ENCODE measurements at regions not wholly inside any gene's neighbourhood (a gene's known extent, or its start where the extent isn't known, plus 50 kb on each side); places are given as distances from the start of the nearest gene placed in this dataset.
"Not testable (repeated sequence)": the region's sequence is repeated elsewhere in the genome, so short reads cannot be mapped to it uniquely, and the experiment has no call there.

DNA sequence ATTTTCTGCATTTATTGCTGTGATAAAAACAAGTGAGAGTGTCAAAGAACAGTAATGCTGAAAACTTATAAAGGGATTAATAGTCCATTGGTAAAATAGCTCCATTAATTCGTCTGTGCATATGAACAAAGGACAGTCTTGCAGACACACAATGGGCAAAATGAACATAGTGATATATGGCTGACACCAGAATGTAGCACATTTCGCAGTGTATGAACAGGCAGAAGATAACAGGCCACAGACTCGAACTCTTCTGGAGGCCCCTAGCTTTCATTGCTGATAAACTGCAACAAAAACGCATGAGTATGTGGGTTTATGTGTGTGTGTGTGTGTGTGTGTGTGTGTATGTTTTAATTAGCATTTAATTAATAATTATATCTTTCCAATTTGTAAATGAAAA lies 354.8 kb downstream of the TAF11L14 start:
- no peak for DNase-seq

DNA sequence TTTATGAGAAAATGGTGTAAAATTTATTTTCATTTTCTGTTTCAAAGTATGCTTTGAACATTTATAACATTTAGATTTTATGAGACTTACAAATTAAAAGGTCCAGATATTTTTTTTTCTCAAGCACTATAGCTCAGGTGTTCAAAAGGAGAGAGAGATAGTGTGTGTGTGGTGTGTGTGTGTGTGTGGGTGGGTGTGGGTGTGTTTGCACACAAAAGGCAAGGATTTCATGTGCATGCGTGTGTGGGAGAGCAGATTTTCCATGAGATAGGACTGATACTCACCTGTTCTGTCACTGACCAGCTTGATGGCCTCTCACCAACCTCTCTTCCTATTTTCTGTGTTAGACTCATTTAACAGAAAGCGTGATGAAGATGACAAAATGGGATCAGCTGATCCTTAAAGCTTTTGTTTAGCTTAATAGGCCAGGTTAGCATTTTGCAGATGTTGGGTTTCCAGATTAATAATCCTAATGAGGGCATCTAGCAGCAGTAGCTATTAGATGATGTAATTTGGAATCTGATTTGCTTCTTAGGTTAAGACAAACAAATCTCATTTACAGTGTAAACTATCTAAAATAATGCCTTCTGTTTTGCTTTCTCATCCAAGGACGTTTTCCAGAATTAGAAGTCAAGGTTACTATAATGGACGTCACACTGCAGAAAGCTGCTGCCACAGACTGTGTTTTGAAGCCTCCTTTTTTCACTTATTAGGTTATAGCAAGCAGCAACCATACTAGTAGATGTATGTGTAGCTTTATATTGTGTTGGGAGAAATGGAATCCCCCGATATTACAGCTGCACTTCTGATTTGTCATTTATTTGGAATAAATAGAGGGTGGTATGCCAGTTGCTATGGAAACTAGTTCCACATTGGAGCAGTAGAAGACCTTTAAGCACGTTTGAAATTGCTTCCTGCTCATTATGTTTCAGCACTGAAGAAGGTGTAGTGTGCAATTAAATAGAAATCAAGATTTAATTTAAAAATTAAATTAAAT lies 355.6 kb downstream of the TAF11L14 start:
- no peak for DNase-seq

DNA sequence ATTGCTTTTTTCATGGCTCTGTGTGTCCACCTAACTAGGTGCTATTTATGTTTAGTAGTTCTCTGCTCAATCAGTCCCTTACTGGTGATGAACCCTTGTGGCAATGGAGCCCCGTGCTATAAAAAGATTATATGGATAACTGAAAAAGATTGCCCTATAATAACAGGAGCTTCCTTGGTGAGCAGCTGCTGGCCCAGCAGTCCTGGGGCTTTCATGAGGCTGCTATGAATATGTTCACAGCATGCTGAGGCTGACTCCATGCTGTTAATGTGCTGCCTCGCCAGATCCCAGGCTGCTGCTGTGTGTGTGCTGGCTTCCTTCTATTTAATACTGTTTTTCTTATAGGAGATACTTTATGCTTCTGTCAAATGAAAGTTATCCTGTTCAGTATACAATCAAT lies 357.5 kb downstream of the TAF11L14 start:
- DNase-seq: no peak

DNA sequence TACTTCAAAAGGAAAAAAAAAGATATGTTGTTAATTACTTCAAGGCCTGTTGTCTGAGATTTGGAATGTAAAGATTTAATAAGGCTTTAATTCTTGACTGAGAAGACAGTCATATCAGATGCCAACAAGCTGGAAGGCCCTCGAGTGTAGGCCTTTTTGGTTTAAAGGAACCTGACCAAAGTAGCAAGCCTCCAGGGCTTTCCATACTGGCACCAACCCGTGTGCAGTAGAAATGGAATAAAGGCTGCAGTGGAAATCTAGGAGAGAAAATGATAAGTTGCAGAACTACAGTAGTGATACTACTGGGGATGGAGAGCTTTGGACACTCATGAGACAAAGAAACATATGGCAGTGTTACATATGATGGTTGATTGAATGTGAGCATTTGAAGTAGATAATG lies 358.0 kb downstream of the TAF11L14 start:
- no peak for DNase-seq

DNA sequence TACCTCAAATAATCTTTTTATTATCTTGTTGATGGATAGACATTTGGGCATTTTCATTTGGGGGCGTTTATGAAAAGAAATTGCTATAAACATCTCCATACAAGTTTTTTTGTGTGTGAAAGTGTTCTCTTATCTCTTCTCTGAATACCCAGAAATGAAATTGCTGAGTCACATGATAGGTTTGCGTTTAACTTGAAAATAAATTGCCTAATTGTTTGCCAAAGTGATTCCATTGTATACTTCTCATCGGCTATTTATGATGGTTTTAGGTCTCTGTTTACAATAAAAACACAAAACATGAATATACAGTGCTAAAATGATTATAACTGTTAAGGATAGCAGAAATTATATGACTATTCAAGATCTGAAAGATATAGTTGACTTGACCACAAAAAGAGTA lies 361.7 kb downstream of the TAF11L14 start:
- DNase-seq: no peak

DNA sequence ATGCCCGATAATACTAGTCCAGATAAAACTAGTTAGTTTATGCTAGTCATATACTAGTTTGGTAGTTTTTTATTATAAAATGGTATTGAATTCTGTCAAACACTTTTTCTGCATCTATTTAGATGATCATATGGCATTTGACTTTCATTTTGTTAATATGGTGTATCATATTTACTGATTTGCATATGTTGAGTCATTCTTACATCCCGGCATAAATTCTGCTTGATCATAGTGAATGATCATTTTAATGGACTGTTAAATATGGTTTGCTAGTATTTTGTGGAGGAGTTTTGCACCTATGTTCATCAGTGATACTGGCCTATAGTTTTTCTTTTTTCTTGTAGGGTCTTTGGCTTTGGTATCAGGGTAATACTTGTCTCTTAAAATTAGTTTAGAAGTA lies 365.6 kb downstream of the TAF11L14 start:
- peak; percentile 5 for DNase-seq

DNA sequence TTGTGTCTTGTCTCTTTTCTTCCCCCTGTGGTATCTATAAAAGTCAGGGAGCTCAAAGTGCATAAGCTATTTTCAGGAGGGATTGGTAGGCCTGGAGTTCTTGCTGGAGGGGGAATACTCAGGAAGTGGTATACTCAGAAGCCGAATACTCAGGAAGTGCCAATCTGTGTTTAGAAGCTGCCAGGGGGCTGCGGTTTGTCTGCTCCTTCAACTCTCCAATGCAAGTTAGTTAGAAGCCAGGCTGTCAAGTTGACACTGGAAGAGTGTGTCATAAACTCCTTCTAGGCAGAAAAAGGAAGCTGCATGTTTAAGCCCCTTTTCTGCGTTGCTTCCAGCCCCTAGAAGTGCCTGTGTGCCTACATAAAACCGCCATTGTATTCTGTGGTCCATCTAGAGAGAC lies 366.5 kb downstream of the TAF11L14 start:
- no peak for DNase-seq

DNA sequence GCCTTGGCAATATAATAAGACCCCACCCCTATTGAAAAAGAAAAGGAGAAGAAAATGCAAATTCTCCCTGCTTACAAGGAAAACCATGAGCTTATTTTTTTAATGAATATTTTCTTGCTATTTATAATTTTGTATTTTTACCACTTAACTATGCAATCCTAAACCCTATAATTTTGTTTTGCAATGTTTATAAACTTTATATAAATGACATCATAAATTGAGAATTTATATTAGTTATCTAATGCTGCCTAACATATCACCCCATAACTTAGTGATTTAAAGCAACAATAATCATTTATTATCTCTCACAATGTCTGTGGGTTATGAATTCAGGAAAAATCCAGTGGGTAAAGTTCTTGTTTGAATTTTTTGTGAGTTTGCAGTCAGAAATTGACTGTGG lies 369.1 kb downstream of the TAF11L14 start:
- no peak for DNase-seq

DNA sequence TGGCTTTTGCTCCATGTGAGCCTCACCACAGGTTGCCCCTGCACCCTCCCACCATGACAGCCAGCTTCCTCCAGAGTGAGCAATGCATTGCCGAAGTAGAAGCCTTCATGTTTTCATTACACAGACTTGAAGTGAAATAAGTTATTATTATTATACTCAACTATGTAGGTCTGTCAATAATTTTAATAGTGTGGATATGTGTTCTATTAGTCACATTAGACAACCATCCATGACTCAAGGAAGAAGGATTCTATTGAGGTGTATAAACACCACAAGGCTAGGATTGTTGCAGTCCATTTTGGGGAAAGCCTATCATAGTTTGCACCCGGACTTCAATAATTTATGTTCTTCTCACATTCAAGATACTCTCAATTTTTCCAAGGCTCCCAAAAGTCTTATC lies 369.5 kb downstream of the TAF11L14 start:
- DNase-seq: no peak

DNA sequence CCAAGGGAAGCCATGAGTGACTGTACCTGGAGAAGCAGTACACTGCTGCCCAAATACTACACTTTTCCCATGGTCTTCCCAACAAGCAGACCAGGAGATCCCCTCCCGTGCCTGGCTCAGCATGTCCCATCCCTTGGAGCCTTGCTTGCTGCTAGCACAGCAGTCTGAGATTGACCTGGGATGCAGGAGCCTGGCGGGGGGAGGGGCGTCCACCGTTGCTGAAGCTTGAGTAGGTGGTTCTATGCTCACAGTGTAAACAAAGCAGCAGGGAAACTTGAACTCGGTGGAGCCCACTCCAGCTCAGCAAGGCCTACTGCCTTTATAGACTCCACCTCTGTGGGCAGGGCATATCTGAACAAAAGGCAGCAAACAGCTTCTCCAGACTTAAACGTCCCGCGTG lies 372.0 kb downstream of the TAF11L14 start:
- not testable (repeated sequence) for DNase-seq

DNA sequence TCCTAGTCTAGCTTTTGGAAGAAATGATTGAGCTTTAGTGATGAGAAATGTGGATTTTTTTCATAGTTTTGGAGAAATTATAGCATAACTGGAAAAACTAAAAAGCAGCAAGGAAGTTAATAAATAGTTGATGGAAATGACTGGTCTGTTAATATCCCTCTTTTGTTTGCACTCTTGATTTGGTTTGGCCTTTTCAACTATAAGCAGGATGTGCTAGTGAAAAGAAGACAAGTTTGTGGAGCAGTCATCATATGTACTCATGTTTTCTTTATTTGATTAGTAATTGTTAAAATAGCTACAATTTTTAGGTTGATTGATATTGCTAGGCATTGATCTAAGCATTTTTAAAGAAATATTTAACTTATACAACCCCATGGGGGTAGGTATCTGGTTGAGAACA lies 374.7 kb downstream of the TAF11L14 start:
- no peak for DNase-seq

DNA sequence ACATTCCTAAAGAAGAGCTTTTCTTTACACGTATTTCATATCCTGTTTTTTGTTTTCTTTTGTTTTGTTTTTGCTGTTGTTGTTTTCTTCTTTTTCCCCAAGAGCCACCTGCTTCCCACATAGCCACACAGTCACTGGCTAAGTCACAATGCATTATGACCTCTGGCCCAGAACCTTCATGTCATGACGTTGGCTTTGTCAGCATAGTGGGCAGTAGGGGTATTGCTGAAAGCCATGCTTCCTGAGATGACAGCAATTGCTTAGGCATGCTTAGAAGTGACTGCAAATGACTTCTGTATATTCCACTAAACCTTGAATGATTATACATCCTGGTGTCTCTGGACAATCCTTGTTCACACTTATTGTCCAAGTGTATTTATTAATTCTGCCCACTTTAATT lies 375.8 kb downstream of the TAF11L14 start:
- DNase-seq: peak; percentile 28

DNA sequence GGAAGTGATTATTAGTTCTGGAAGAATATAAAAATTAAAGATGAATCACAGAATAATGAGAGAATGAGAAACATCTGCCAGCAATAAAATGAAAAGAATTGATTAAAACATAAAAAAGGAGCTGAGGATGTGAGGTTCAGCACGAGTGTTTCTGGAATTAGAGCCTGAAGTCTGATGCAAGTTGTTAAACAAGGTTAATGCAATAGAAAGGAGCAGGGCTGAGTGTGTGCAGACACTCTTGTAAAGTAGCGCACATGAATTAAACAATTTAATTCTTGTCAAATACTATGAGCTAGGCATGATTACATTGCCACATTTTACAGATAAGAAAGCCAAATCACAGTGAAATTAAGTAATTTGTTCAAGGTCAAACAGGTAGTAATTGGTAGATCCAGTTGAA lies 384.2 kb downstream of the TAF11L14 start:
- no peak for DNase-seq

DNA sequence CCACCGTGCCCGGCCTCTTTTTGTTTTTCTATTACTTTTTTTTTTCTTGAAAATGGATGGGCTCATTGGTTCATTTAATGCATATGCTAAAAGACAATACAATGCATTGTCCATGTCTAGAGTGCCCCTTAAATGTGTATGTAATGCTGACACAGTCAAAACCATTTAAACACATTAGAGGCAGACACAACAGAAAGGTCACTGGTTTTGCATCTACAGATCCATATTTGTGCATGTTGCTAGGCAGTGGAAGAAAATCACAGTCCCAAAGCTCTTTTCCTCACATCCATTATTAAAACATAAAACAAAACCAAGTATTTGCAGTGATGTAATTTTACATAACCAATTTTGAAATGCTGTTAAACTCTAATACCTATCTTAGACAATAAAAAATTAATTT lies 389.0 kb downstream of the TAF11L14 start:
- no peak for DNase-seq

DNA sequence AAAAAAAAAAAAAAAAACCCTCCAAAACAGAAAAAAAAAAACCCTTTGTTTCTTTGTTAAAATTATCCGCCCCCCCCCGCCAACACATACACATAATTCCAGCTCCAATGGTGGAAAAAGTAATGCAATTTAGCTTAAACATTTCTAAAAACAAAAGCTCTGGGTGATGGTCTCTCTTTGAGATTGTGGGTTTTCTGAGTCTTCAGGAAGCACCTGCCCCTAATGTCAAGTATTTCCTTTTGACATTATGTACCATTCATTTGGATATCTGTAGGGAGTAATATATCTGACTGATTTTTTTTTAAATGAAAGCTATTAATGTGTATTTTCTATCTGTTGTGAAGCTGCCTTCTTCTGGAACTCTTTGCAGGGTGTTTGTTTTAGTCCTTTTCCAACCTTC lies 389.7 kb downstream of the TAF11L14 start:
- no peak for DNase-seq

DNA sequence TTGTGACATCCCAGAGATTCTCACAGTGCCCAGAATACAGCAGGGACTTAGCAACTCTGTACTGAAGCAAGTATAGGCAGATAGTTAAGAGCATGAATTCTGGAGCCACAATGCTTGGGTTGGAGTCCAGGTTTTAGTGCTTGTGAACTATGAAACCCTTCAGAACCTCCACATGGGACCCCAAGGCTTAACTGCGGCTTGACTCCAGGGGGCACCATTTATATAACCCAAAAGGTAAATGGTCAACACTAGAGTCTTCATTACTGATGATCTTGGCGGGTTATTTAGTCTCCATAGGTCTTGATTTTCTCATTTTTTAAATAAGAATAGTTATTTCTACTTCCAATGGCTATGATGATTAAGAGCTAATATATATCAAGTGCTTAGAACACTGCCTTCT lies 390.3 kb downstream of the TAF11L14 start:
- no peak for DNase-seq

DNA sequence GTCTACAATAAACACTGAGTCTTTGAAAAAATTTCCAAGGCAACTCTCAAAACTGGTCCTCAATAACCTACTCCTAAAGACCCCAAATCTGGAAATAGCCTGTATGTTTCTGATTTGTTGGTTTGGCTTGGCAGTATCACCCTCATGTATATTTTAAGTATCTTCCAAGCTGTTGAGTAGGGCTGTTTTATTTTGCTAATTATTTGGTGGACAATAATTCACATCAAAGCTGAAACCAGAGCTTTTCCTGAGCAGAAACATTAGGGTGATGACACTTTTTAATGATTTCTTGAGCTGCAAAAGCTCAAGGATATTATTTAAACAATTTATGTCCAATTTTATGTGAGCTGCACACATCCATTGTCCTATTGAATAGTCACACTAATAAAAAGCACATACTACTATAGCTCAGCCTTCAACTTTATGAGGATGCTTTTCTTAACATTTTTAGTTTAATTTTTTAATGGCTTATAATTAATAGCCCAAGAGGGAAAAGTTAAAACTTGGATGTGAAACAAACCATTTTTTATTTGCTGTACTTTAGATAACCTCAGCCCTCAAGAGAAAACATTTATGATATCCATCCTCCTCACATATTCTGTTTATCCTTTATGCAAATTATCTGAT lies 393.1 kb downstream of the TAF11L14 start:
- DNase-seq: no peak

DNA sequence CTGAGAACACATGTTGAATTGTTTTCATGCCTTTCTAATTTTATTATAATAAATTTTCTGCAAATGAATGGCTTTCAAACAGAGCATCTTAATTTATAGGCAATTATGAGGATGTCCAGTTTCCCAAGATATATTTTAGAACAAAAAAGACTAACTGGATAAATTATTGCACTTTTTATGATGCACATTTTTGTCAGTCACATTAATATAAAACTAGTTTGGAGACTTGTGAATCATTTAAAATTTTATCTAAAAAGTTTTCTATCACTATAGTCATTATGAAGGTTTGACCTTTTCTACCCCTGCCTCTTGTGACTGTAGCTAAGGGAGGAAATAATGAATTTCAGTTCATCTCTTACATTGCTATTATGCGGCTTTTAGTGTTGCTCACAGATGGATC lies 393.8 kb downstream of the TAF11L14 start:
- no peak for DNase-seq

DNA sequence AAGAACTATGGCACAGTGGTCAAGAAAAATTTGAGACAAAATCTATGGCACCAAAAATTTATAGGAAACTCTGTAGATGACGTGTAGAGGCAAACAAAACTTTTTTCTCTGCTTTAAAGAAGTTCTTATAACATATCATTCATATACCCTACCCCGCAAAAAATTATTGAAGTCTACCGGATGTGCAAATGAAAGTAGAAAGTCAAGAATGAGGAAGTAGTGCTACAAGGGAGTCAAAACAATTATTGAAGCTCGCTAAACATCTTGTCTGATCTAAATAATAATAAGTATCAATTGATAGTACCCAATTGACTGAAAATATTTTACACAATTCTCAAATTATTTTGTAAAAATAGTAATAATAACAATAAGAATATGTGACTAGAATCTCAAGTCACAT lies 398.5 kb downstream of the TAF11L14 start:
- no peak for DNase-seq

DNA sequence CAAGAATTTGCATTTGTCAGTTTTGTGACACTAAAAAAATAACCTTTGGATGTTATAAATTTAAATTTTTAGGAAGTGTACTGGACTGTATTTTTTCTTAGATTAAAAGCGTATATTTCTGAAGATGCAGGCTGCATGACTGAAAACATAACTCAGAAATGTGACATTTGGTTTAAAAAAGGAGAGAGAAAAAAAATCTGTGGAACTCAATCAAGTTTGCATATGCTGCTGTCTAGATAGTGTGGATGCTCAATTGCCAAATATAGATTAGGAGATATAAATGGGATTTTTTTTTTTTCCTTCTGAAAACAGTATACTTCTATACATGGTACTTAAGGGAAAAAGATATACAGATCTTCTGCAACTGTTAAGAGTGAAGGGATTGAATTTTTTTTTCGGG lies 402.3 kb downstream of the TAF11L14 start:
- DNase-seq: no peak

DNA sequence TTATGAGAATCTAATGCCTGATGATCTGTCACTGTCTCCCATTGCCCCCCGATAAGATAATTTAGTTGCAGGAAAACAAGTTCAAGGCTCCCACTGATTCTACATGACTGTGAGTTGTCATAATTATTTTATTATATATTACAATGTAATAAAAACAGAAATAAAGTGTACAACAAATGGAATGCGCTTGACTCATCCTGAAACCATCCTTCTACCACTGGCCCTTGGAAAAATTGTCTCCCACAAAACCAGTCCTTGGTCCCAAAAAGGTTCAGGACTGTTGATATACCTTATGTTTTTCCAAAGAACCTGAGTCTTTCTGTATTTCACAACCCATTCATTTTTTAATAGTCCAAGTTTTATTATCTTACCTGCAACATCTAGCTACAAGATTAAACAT lies 403.5 kb downstream of the TAF11L14 start:
- DNase-seq: no peak

DNA sequence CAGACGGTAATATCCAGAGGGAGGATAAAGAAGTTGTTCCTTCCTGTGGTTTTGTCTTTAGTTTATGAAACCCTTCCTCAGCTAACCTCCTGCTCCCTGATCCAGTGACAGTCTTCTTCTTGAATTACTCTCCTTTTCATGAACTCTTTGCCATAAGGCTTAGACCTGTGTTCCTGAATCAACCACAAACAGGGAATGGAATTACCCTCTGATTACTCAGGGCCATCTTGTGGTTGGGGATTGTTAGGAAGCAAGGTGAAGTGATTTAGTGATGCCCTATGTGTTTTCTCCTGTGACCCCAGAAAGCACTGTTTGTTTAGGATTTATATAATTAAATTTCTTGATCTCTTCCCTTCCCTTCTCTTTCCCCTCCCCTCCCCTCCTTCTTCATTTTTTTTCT lies 409.1 kb downstream of the TAF11L14 start:
- no peak for DNase-seq

DNA sequence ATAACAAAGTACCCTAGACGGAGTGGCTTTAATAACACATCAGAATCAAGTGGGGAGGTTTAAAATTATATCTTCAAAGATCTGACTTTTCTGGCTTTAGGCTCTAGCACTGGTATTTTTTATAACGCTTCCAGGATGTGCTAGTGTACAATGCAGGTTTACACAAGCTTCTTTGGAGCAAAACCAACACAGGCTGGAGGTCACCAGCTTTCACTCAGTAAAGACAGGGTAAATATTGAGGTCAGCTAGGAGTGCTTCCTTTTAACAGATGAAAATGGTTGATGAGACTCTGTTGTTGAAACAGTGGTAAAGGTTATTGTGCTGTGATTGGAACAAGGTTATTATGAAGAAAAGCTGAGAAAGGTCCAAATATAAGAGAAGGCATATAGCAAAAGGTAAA lies 414.2 kb downstream of the TAF11L14 start:
- no peak for DNase-seq

DNA sequence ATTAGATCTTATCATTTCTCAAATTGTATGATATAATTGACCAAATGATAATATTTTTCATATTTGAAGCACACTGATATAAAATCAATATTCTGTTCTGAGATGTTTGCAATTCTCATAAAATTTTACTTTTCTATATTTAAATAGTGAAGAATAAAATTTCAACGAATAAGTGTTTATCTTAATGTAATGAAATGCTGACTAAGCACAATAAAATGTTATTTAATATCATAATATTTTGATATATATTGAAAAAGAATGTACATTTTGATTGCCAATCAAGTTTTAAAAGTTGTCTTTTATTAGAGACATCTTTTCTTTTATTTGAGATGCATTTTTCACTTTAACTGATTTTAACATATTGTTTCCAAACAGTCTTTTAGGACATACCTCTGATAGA lies 416.1 kb downstream of the TAF11L14 start:
- no peak for DNase-seq

DNA sequence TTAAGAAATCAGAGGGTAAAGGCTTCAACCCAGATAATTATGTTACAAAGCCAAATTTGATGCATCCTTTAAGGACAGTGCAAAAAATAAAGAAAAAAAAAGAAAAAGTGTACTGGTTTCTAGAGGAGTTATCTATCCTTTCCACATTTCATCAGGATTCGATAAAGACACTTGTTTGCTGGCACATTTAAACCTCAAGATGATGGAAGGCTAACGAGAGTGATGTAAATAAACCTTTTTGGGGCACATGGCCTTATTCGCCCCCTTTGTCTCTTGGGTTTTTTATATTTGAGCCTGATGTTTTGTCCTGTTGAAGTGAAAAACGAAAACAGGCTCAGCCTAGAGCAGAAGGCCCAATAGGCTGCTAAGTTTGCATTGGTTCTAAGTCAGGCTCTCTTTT lies 416.5 kb downstream of the TAF11L14 start:
- no peak for DNase-seq

Data from inflammatory macrophage treated with lipopolysaccharide for 4 hours (primary cell).